GM19023 (cell line): ENCODE measurements at regions not wholly inside any gene's neighbourhood (a gene's known extent, or its start where the extent isn't known, plus 50 kb on each side); places are given as distances from the start of the nearest gene placed in this dataset.

Experiments used
- ATAC-seq: cut with Tn5 transposase; IDR thresholded peaks from one replicate; pipeline ENCODE4 v1.9.1; 2021; ENCODE audit warnings: mild to moderate bottlenecking, moderate library complexity; ENCODE audit not compliant: unreplicated experiment

DNA sequence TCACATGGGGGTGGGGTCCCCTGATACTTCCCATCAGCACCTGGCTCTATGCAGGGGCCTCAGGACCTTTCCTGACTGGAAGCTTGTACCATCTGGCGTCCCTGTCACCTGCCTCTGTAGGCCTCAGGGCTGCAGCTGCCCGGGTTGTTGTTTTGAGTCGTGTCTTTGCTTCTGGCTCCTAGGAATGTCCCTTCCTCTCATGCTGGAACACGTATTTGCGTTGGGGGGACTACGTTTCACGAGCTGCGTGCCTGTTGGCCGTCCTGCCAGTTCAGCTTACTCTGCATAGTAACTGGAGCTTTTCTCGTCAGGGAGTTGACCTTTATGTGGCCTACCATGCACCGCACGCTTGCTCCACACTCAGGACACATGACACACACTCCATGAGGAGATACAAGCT lies 54.9 kb upstream of the IRX4 start:
- ATAC-seq, result no peak

DNA sequence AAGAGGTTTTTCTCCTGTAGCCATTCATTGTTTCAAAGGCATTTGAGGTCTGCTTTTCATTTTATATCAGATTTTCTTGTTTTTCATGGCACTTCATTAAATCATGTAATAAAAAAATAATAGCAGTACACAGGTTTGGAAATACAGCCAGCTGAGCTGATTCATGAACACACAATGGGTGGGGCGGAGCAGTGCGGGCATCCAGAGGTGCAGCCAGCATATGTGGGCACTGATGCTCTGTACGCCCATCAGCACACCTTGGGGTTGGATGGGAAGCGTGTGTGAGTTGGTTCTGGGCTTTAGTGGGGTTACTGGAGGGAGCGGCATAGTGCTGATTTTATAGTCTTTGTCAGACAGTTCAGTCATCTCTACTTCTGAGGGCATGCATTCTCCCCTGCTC lies 54.2 kb upstream of the IRX4 start:
- ATAC-seq, result no peak

DNA sequence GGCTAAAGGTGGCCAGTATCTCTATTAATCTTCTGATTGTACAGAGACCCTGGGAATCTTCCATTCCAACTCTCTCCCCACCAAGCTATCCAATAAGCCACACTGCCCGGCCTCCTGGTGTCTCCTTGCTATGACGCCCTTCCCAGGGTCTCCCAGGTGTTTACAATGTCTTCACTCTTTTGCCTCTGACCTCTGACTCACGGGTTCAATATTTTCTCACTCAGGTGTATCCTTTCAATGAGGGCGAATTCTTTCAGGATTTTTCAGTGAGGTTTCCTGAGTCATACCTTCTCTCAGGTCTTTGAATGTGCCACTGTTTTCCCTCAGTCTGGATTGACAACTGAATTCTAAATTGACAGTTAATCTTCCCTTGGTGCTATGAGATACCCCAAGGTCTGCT lies 53.7 kb upstream of the IRX4 start:
- ATAC-seq, result no peak

DNA sequence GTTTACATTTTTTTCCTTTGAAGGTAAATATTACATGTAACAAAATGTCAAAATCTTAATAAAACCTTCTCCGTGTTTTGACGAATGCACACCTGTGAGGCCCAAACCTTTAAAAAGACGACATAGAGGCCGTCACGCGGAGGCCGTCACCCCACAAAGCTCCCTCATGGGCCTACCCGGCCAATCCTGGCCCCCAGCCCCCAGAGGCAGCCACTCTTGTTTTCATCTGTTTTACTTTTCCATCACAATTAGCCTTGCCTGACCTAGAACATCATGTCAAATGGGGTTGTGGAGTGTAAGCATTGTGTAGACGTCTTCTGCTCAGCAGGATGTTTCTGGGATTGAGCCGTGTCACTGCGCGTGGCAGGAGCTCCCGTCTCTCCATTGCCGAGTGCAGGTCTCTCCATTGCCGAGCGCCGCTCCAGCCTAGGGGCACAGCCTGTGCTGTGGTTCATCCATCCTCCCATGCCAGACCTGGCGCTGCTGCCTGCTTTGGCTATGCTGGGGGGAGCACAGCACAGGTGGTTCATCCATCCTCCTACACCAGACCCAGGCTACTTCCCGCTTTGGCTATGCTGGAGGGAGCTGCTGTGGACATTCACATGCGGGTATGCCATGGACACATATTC lies 52.2 kb upstream of the IRX4 start:
- ATAC-seq, result no peak

DNA sequence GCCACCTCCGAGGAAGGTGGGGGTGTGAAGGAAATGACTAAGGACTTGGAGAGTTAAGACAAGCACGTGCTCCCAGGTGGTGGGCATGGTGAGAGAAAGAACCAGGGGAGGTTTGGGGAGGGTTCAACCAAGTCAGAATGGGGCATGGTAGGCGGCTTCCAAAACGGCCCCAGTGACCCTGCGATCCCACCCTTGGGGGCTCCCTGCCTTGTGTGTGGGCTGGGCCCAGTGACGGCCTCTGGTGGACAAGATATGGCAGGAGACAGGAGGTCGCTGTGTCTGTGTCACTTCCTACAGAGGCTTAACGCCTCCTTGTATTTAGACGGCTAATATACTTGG lies 51.3 kb upstream of the IRX4 start:
- ATAC-seq, result no peak

DNA sequence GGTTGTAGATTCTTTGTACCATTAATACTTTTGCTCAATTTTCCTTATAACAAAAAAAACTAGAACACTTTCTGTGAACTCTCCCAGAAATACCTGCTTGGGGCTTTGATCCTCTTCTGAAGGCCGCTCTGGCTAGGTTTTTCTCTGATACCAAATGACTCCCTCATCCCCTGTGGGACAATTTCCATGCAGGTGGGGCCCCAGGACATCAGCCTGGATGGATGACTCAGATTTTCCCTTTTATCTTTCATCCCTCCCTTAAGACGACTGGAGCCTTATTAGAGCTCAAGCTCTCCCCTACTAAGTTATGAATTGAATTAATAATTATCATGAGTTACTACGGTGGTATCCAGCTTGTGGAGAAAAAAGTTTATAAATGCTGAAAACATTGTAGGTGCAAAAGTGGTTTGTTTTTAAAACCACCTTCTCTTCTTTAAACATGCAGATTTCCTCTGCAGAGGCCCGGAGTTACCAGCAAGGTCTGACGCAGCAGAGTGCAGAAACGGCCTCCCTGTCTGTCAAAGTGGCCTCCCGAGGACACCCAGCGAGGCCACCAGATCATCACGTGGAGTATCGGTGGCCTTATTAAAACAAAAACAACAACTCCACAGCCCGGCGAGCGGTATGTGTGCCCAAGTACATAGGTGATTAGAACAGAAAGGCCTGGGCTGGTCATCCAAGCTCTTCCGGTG lies 50.8 kb upstream of the IRX4 start:
- ATAC-seq, result no peak
